ENCODE measurements at regions not wholly inside any gene's neighbourhood (a gene's known extent, or its start where the extent isn't known, plus 50 kb on each side); places are given as distances from the start of the nearest gene placed in this dataset.

- no peak overlapping the region for H3K27ac ChIP-seq (ENCODE audit: low read length)
- no peaks in the 10 kb centered on the region for H3K4me1 ChIP-seq (ENCODE audit: control insufficient read depth, insufficient read depth, low read length)
- H3K27me3 ChIP-seq (ENCODE audit: control insufficient read depth, insufficient read depth, low read length), result no peaks in the 10 kb centered on the region
- DNase-seq, result peak; percentile 12
- no peaks in the 10 kb centered on the region for H3K9me3 ChIP-seq (replicated peaks; ENCODE audit: control insufficient read depth, low read depth, low read length)
- no peak overlapping the region for H3K4me3 ChIP-seq (ENCODE audit: low read length)
- no peaks in the 10 kb centered on the region for H3K36me3 ChIP-seq (ENCODE audit: control insufficient read depth, insufficient read depth, low read length)
- no CpG with 5 or more reads among the region's 1 CpG for WGBS (ENCODE audit: insufficient coverage)
Observed at GRCh38 chr2:52881606-52882005, 886.0 kb upstream of the CHAC2 start.

- no peak for DNase-seq
- no peaks in the 10 kb centered on the region for H3K27me3 ChIP-seq (ENCODE audit: control insufficient read depth, insufficient read depth, low read length)
- no peaks in the 10 kb centered on the region for H3K9me3 ChIP-seq (replicated peaks; ENCODE audit: control insufficient read depth, low read depth, low read length)
- H3K4me1 ChIP-seq (ENCODE audit: control insufficient read depth, insufficient read depth, low read length), result no peaks in the 10 kb centered on the region
- no peak overlapping the region for H3K27ac ChIP-seq (ENCODE audit: low read length)
- no peaks in the 10 kb centered on the region for H3K36me3 ChIP-seq (ENCODE audit: control insufficient read depth, insufficient read depth, low read length)
- no peak overlapping the region for H3K4me3 ChIP-seq (ENCODE audit: low read length)
- 79% methylated on average over 3 of the region's 3 CpGs for WGBS (ENCODE audit: insufficient coverage)
Observed at GRCh38 chr2:52880872-52881271, 886.7 kb upstream of the CHAC2 start.

- no peak for DNase-seq
- Histone ChIP-seq H3K27ac (ENCODE audit: low read length) (no peak overlapping the region), H3K4me1 (ENCODE audit: control insufficient read depth, insufficient read depth, low read length) (no peaks in the 10 kb centered on the region), H3K27me3 (ENCODE audit: control insufficient read depth, insufficient read depth, low read length) (no peaks in the 10 kb centered on the region), H3K9me3 (replicated peaks; ENCODE audit: control insufficient read depth, low read depth, low read length) (no peaks in the 10 kb centered on the region), H3K4me3 (ENCODE audit: low read length) (no peak overlapping the region), H3K36me3 (ENCODE audit: control insufficient read depth, insufficient read depth, low read length) (no peaks in the 10 kb centered on the region)
- WGBS (ENCODE audit: insufficient coverage), result no CpG with 5 or more reads among the region's 4 CpGs
Observed at GRCh38 chr2:52879561-52879960, 888.0 kb upstream of the CHAC2 start.

GRCh38 chr2:52877703-52878102 is 889.9 kb upstream of the CHAC2 start:
- Histone ChIP-seq H3K36me3 (ENCODE audit: control insufficient read depth, insufficient read depth, low read length) (no peaks in the 10 kb centered on the region), H3K27me3 (ENCODE audit: control insufficient read depth, insufficient read depth, low read length) (no peaks in the 10 kb centered on the region), H3K4me1 (ENCODE audit: control insufficient read depth, insufficient read depth, low read length) (no peaks in the 10 kb centered on the region), H3K4me3 (ENCODE audit: low read length) (no peak overlapping the region), H3K9me3 (replicated peaks; ENCODE audit: control insufficient read depth, low read depth, low read length) (no peaks in the 10 kb centered on the region), H3K27ac (ENCODE audit: low read length) (no peak overlapping the region)
- DNase-seq, result no peak
- WGBS (ENCODE audit: insufficient coverage), result no CpG with 5 or more reads among the region's 1 CpG

GRCh38 chr2:52874466-52875106 is 893.0 kb upstream of the CHAC2 start:
- DNase-seq, result no peak
- Histone ChIP-seq H3K27ac (ENCODE audit: low read length) (no peak overlapping the region), H3K36me3 (ENCODE audit: control insufficient read depth, insufficient read depth, low read length) (no peaks in the 10 kb centered on the region), H3K4me1 (ENCODE audit: control insufficient read depth, insufficient read depth, low read length) (no peaks in the 10 kb centered on the region), H3K9me3 (replicated peaks; ENCODE audit: control insufficient read depth, low read depth, low read length) (no peaks in the 10 kb centered on the region), H3K27me3 (ENCODE audit: control insufficient read depth, insufficient read depth, low read length) (no peaks in the 10 kb centered on the region), H3K4me3 (ENCODE audit: low read length) (no peak overlapping the region)
- no CpG with 5 or more reads among the region's 6 CpGs for WGBS (ENCODE audit: insufficient coverage)

- Histone ChIP-seq H3K27ac (ENCODE audit: low read length) (no peak overlapping the region), H3K9me3 (replicated peaks; ENCODE audit: control insufficient read depth, low read depth, low read length) (no peaks in the 10 kb centered on the region), H3K36me3 (ENCODE audit: control insufficient read depth, insufficient read depth, low read length) (no peaks in the 10 kb centered on the region), H3K4me1 (ENCODE audit: control insufficient read depth, insufficient read depth, low read length) (no peaks in the 10 kb centered on the region), H3K4me3 (ENCODE audit: low read length) (no peak overlapping the region), H3K27me3 (ENCODE audit: control insufficient read depth, insufficient read depth, low read length) (no peaks in the 10 kb centered on the region)
- no CpG with 5 or more reads among the region's 3 CpGs for WGBS (ENCODE audit: insufficient coverage)
- no peak for DNase-seq
Observed at GRCh38 chr2:52862801-52863200, 904.8 kb upstream of the CHAC2 start.

GRCh38 chr2:52861596-52861995 is 906.0 kb upstream of the CHAC2 start:
- DNase-seq, result no peak
- Histone ChIP-seq H3K36me3 (ENCODE audit: control insufficient read depth, insufficient read depth, low read length) (no peaks in the 10 kb centered on the region), H3K9me3 (replicated peaks; ENCODE audit: control insufficient read depth, low read depth, low read length) (no peaks in the 10 kb centered on the region), H3K27ac (ENCODE audit: low read length) (no peak overlapping the region), H3K27me3 (ENCODE audit: control insufficient read depth, insufficient read depth, low read length) (no peaks in the 10 kb centered on the region), H3K4me1 (ENCODE audit: control insufficient read depth, insufficient read depth, low read length) (no peaks in the 10 kb centered on the region), H3K4me3 (ENCODE audit: low read length) (no peak overlapping the region)
- WGBS (ENCODE audit: insufficient coverage), result no CpG with 5 or more reads among the region's 4 CpGs

GRCh38 chr2:52859065-52859464 is 908.5 kb upstream of the CHAC2 start:
- Histone ChIP-seq H3K27me3 (ENCODE audit: control insufficient read depth, insufficient read depth, low read length) (no peaks in the 10 kb centered on the region), H3K4me1 (ENCODE audit: control insufficient read depth, insufficient read depth, low read length) (no peaks in the 10 kb centered on the region), H3K4me3 (ENCODE audit: low read length) (no peak overlapping the region), H3K36me3 (ENCODE audit: control insufficient read depth, insufficient read depth, low read length) (no peaks in the 10 kb centered on the region), H3K9me3 (replicated peaks; ENCODE audit: control insufficient read depth, low read depth, low read length) (peaks cover 2% of the 10 kb centered on the region), H3K27ac (ENCODE audit: low read length) (no peak overlapping the region)
- no CpG with 5 or more reads among the region's 2 CpGs for WGBS (ENCODE audit: insufficient coverage)
- no peak for DNase-seq

- Histone ChIP-seq H3K4me1 (ENCODE audit: control insufficient read depth, insufficient read depth, low read length) (no peaks in the 10 kb centered on the region), H3K36me3 (ENCODE audit: control insufficient read depth, insufficient read depth, low read length) (no peaks in the 10 kb centered on the region), H3K9me3 (replicated peaks; ENCODE audit: control insufficient read depth, low read depth, low read length) (peaks cover 2% of the 10 kb centered on the region), H3K27ac (ENCODE audit: low read length) (no peak overlapping the region), H3K27me3 (ENCODE audit: control insufficient read depth, insufficient read depth, low read length) (no peaks in the 10 kb centered on the region), H3K4me3 (ENCODE audit: low read length) (no peak overlapping the region)
- no peak for DNase-seq
- no CpG with 5 or more reads among the region's 3 CpGs for WGBS (ENCODE audit: insufficient coverage)
Observed at GRCh38 chr2:52857722-52858121, 909.9 kb upstream of the CHAC2 start.

- Histone ChIP-seq H3K36me3 (ENCODE audit: control insufficient read depth, insufficient read depth, low read length) (no peaks in the 10 kb centered on the region), H3K9me3 (replicated peaks; ENCODE audit: control insufficient read depth, low read depth, low read length) (peaks cover 9% of the 10 kb centered on the region), H3K27ac (ENCODE audit: low read length) (no peak overlapping the region), H3K4me3 (ENCODE audit: low read length) (no peak overlapping the region), H3K27me3 (ENCODE audit: control insufficient read depth, insufficient read depth, low read length) (no peaks in the 10 kb centered on the region), H3K4me1 (ENCODE audit: control insufficient read depth, insufficient read depth, low read length) (no peaks in the 10 kb centered on the region)
- WGBS (ENCODE audit: insufficient coverage), result 90% methylated on average over 6 of the region's 7 CpGs
- DNase-seq, result no peak
Observed at GRCh38 chr2:52852006-52852405, 915.6 kb upstream of the CHAC2 start.

All from muscle of leg (tissue), 3 donors.